NCI-H1436 (cell line): ENCODE measurements at regions not wholly inside any gene's neighbourhood (a gene's known extent, or its start where the extent isn't known, plus 50 kb on each side); places are given as distances from the start of the nearest gene placed in this dataset.
A peak's percentile ranks its signal among the peaks of the same experiment; 100 is the strongest.
"Not testable (repeated sequence)": the region's sequence is repeated elsewhere in the genome, so short reads cannot be mapped to it uniquely, and the experiment has no call there.

Source experiments
- DNase-seq: peaks from one replicate; lab custom pipeline; 2025; lab: John Stamatoyannopoulos, UW

- no peak for DNase-seq
Observed at GRCh38 chr7:91683823-91684222, 196.7 kb downstream of the MTERF1 start.

- DNase-seq, result no peak
Observed at GRCh38 chr7:91685544-91685943, 195.0 kb downstream of the MTERF1 start.

DNA sequence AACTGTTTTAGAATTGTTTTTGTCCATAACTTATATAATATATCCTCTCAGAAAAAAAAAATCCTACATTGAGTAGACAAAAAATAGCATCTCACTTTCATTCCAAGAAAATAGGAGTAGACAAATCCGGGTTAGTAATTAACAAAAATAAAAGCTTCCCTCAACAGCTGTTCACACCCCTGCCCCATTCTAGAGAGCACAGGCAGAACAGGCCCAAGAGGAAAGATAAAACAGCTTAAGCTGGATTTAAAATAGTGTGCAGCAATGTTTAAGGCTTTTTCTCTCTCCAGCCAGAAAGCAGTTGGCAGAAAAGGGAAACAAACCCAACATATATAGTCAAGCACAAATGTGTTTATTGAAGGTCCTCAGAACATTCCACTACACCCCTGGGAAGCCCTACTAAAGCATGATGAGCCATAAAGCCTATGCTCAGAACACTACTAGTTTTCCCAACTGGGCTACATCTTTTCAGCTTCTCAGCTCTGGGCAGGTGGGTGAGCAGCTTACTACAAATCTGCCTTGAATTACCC lies 189.9 kb downstream of the MTERF1 start:
- no peak for DNase-seq

GRCh38 chr7:91691865-91692264 lies 188.6 kb downstream of the MTERF1 start:
- no peak for DNase-seq

DNA sequence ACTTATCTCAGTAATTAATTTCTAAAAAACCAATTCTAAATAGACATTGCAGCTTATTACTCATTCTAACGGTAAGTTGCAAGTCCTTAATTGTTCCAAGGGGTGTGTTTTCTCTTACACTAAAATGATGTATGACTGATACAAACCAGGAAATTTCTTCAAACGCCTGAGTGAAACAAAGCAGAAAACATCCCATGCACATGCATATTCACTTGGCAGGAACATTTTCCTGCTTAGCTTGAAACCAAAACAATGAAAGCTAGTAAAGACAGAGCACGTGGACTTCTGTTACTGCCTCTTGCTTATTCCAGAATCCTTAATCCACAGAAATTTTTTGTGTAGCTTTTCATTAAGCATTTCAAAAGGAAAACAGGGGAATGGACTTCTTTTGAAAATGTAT lies 187.7 kb downstream of the MTERF1 start:
- no peak for DNase-seq

DNA sequence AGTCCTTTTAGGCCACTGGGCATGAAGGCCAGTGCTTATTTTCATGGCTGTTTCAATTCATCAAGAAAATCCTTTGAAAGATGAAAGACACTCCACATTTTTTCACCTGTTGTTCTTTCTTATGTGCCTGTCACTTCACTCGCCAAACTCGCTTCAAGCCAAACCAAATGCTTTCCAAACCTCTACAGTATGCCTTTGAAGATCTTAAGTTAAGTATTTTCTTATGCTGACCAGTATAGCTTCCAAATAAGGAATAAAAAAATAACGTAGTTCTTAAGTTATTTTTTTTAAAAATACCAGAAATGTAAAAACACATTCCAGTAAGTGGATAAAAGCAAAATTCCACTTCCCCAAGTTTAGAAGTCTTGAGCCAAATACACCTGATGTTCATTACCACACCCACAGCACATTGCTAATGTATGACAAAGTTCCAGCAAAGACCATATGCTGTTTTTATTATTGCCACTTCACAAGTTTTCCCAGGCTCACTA lies 186.1 kb downstream of the MTERF1 start:
- DNase-seq, result no peak

- DNase-seq, result no peak
Observed at GRCh38 chr7:91710881-91711280, 169.6 kb downstream of the MTERF1 start.

DNA sequence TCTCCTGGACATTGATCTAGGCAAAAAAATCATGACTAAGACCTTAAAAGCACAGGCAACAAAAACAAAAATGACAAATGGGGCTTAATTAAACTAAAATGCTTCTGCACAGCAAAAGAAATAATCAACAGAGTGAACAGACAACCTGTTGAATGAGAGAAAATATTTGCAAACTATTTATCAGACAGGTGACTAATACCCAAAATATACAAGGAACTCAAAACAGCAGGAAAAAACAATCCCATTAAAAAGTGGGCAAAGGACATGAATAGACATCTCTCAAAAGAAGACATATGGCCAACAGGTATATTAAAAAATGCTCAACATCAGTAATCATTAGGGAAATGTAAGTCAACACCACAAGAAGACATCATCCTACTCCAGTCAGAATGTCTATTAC lies 166.8 kb downstream of the MTERF1 start:
- DNase-seq, result no peak

DNA sequence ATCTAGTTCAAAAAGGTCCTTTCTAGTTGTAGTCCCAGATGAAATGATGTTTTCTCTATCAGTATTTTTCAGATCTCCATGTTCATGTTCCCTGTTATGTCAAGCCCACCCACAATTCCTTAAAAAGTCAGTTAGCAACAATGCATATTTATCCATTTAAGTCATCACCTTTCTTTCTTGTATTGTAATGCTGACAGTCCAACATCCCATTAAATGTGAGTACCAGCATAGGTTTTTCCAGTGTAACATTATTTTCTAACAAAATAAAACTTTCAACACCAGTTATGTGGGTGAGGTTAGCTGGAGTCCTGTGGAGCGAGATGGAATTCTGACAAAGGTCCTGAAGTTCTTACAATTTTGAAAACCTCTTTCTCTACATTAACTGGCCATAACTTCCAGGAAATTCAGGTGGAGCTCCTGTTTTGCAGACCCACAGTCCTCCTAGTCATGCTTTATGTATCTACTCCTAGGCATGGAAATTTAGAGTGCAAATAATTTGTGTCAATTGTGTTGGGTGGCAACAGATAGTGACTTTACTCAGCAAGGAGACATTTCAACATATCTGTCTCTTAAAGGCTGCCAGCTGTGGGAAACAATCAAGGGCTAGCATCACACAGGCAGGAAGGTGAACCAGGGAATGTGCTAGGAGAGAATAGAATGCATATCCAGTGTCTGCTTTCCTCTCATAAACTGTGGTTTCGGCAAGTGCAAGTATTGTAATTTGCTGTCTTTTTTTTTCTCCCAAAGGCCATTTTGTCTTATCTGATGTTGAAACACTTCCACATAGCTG lies 162.6 kb downstream of the MTERF1 start:
- no peak for DNase-seq

DNA sequence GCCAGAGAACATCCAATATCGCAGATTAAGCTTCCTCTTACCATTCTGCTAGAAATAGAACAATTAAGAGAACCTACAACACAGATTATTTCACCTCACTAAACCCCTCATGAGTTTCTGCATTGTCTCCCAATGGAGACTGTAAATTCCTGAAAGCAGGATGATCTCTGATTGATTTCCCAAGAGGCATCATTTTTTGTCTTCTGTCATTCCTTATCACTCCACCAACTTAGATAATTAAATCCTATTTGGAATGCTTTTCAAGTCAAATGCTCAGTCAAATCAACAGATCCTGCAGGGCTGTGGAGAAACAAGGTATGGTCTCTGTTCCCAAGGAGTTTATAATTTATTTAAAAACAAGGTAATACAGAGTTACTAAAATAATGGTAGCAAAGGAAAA lies 161.5 kb downstream of the MTERF1 start:
- no peak for DNase-seq

- no peak for DNase-seq
Observed at GRCh38 chr7:91720260-91720937, 160.1 kb downstream of the MTERF1 start.

DNA sequence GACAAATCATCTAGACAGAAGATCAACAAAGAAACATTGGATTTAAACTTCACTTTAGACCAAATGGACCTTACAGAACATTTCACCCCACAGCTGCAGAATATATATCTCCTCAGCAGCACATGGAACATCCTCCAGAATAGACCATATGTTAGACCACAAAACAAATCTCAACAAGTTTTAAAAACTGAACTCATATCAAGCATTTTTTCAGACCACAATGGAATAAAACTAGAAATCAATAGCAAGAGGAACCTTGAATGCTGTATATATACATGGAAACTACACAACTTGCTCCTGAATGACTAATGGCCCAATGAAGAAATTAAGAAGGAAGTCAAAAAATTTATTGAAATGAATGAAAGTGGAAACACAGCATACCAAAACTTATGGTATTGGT lies 157.7 kb downstream of the MTERF1 start:
- no peak for DNase-seq

GRCh38 chr7:91729046-91729445 lies 151.5 kb downstream of the MTERF1 start:
- DNase-seq, result not testable (repeated sequence)

GRCh38 chr7:91731976-91732375 lies 148.5 kb downstream of the MTERF1 start:
- no peak for DNase-seq

DNA sequence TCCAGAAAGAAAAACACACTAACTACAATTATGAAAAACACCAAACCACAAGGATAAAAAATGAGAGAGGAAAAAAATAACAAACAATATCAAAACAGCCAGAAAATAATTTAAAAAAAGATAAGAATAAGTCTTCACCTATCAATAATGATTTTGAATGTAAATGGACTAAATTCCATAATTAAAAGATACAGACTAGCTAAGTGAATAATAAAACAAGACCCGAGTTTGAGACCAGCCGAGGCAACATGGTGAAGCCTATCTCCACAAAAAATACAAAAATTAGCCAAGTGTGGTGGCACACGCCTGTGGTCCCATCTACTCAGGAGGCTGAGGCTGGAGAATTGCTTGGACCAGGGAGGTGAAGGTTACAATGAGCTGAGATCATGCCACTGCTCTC lies 131.1 kb downstream of the MTERF1 start:
- DNase-seq, result no peak

DNA sequence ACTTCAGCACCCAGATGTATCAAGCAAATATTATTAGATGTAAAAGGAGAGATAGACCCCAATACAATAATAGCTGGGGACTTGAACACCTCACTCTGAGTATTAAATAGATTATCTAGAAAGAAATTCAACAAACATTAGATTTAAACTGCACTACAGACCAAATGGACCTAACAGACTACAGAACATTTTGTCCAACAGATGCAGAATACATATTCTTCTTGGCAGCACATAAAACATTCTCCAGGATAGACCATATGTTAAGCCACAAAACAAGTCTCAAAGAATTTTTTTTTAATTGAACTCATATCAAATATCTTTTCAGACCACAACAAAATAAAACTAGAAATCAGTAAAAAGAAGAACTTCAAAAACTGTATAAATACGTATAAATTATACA lies 130.4 kb downstream of the MTERF1 start:
- DNase-seq, result no peak

DNA sequence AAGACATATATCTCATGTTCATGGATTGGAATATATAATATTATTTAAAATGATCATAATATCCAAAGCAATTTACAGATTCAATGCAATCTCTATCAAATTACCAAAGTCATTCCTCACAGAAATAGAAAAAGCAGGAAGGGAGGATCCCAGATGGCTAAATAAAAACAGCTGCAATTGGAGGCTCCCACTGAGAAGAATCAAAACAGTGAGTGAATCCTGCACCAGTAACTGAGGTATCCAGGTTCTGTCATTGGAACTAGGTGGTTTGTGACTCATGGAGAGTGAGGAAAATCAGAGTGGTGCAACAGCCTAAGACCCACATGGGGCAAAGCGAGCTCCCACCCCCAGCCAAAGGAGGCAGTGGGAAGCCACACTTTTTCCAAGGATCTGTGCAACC lies 128.4 kb downstream of the MTERF1 start:
- DNase-seq, result no peak

DNA sequence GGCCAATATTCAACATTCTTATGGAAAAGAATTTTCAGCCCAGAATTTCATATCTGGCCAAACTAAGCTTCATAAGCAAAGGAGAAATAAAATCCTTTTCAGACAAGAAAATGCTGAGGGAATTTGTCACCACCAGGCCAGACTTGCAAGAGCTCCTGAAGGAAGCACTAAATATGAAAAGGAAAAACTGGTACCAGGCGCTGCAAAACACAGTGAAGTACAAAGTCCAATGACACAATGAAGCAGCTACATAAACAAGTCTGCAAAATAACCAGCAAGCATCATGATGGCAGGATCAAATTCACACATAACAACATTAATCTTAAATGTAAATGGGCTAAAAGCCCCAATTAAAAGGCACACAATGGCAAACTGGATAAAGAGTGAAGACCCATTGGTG lies 126.2 kb downstream of the MTERF1 start:
- peak; percentile 5 for DNase-seq

- not testable (repeated sequence) for DNase-seq
Observed at GRCh38 chr7:91755121-91755520, 125.4 kb downstream of the MTERF1 start.

DNA sequence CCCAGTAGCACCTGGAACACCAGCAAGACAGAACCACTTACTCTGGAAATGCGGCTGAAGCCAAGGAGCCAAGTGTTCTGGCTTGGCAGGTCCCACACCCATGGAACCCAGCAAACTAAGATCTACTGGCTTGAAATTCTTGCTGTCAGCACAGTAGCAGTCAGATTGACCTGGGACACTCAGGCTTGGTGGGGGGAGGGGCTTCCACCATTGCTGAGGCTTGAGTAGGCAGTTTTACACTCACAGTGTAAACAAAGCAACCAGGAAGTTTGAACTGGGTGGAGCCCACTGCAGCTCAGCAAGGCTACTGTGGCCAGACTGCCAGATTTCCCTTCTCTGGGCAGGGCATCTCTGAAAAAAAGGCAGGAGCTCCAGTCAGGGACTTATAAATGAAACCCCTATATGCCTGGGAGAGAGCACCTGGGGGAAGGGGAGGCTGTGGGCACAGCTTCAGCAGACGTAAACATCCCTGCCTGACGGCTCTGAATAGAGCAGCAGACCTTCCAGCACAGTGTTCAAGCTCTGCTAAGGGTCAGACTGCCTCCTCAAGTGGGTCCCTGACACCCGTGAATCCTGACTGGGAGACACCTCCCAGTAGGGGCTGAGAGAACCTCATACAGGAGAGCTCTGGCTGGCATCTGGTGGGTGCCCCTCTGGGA lies 121.2 kb downstream of the MTERF1 start:
- DNase-seq, result peak; percentile 1

DNA sequence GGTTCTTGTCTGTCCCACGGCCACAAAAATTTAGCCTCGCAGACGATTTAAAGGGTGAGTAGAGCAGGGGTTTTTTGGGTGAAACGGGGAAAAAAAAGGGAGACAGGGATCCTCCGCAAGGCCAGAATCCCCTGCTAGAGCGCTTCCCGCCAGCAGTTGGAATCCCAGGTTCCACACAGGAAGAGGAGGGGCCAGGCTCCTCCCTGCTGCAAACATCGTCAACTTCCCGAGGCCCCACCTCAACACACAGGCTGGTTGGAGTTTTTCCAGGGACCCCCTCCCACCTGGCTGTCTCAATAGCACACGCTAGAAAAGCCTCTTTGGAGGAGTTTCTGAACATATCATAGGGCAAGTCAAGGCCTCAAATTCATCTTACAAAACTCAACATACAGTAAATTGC lies 112.7 kb downstream of the MTERF1 start:
- no peak for DNase-seq

- DNase-seq, result no peak
Observed at GRCh38 chr7:91771394-91771793, 109.1 kb downstream of the MTERF1 start.
